Astrocyte of the cerebellum (primary cell): ENCODE measurements at regions not wholly inside any gene's neighbourhood (a gene's known extent, or its start where the extent isn't known, plus 50 kb on each side); places are given as distances from the start of the nearest gene placed in this dataset.

ENCODE experiments used
- DNase-seq: peaks from one replicate; pipeline ENCODE4 v3.0.0-alpha.2; 2011; ENCODE audit warnings: low read depth
- H3K4me3 ChIP-seq: 2 replicates; pipeline ENCODE4 v1.5.1; 2011; ENCODE audit warnings: mild to moderate bottlenecking, low read depth, low read length, moderate library complexity
- CTCF ChIP-seq: IDR thresholded peaks from 2 replicates; pipeline ENCODE4 v1.5.1; 2012; ENCODE audit warnings: low read length, low read depth, moderate library complexity, mild to moderate bottlenecking; ENCODE audit errors: missing control alignments
- in situ Hi-C: cut with HindIII; loops from 2 replicates; pipeline ENCODE4 v1.10.0; 2017; ENCODE audit warnings: low sequenced_read_pairs

GRCh38 chr9:85118990-85119755, 449.6 kb downstream of the NTRK2 start:
- no peak for DNase-seq
- no peak for TF ChIP-seq CTCF
- no peak overlapping the region for H3K4me3 ChIP-seq
- in situ Hi-C loops: no loop called here

- TF ChIP-seq CTCF: no peak
- no peak overlapping the region for H3K4me3 ChIP-seq
- DNase-seq: no peak
- in situ Hi-C loops: no loop called here
Measured at GRCh38 chr9:85117831-85118230, 448.3 kb downstream of the NTRK2 start.

- no peak for TF ChIP-seq CTCF
- in situ Hi-C loops: no loop called here
- no peak overlapping the region for H3K4me3 ChIP-seq
- no peak for DNase-seq
Measured at GRCh38 chr9:85115473-85115872, 445.9 kb downstream of the NTRK2 start.

GRCh38 chr9:85114799-85115198, 445.3 kb downstream of the NTRK2 start:
- no peak for TF ChIP-seq CTCF
- H3K4me3 ChIP-seq: no peak overlapping the region
- in situ Hi-C loops: no loop called here
- DNase-seq: no peak

GRCh38 chr9:85112933-85113418, 443.4 kb downstream of the NTRK2 start:
- no peak for DNase-seq
- H3K4me3 ChIP-seq: no peak overlapping the region
- in situ Hi-C loops: no loop called here

GRCh38 chr9:85112391-85112790, 442.9 kb downstream of the NTRK2 start:
- TF ChIP-seq CTCF: no peak
- in situ Hi-C loops: no loop called here
- no peak for DNase-seq
- no peak overlapping the region for H3K4me3 ChIP-seq

More at GRCh38 chr9:85112933-85113418, 443.4 kb downstream of the NTRK2 start:
- no peak for TF ChIP-seq CTCF
